ENCODE measurements at regions not wholly inside any gene's neighbourhood (a gene's known extent, or its start where the extent isn't known, plus 50 kb on each side); places are given as distances from the start of the nearest gene placed in this dataset.

- TF ChIP-seq CTCF (IDR thresholded peaks at IDR 0.05) (no peak), POLR2A (IDR thresholded peaks at IDR 0.05) (no peak)
Measured at GRCh38 chr16:86411897-86412296, 98.4 kb upstream of the FOXF1 start.

All from lower leg skin (tissue), 3 donors.